Thoracic aorta (tissue), 2 donors: ENCODE measurements at regions not wholly inside any gene's neighbourhood (a gene's known extent, or its start where the extent isn't known, plus 50 kb on each side); places are given as distances from the start of the nearest gene placed in this dataset.

Experiments
- ATAC-seq: fragments of 150-250 bp; one replicate; pipeline ENCODE4 v1.8.0; 2017; ENCODE audit warnings: low read depth; ENCODE audit not compliant: insufficient number of reproducible peaks, low FRiP score
- DNase-seq: peaks from one replicate; pipeline ENCODE4 v3.0.0-alpha.2; 2020; ENCODE audit warnings: low spot score
- H3K27ac ChIP-seq, 2 donors: fragments of 200-600 bp; sonication (generic); 1 replicate in 1 of 2; 2 replicates in 1 of 2; pipeline ENCODE4 v1.5.1; 2016; ENCODE audit warnings: mild to moderate bottlenecking in 2 of 2, moderate library complexity in 2 of 2
- H3K27me3 ChIP-seq: fragments of 200-600 bp; sonication (generic); replicated peaks from 2 replicates; pipeline ENCODE4 v1.6.0; 2016; ENCODE audit warnings: mild to moderate bottlenecking; ENCODE audit not compliant: insufficient read depth
- H3K36me3 ChIP-seq: fragments of 200-600 bp; sonication (generic); one replicate; pipeline ENCODE4 v1.5.1; 2016
- H3K4me1 ChIP-seq, 2 donors: fragments of 200-600 bp; sonication (generic); 1 replicate in 1 of 2; 2 replicates in 1 of 2; pipeline versions ENCODE4 v1.5.1 to v1.6.0; 2016; ENCODE audit warnings: low read depth in 2 of 2, mild to moderate bottlenecking in 1 of 2; ENCODE audit not compliant: control insufficient read depth in 1 of 2
- H3K4me3 ChIP-seq: fragments of 200-600 bp; sonication (generic); 2 replicates; pipeline ENCODE4 v1.5.1; 2016; ENCODE audit warnings: mild to moderate bottlenecking
- H3K9me3 ChIP-seq: fragments of 200-600 bp; sonication (generic); 2 replicates; pipeline ENCODE4 v1.5.1; 2016
- CTCF ChIP-seq: fragments of 200-600 bp; sonication (generic); IDR thresholded peaks from one replicate; pipeline ENCODE4 v1.5.1; 2019; ENCODE audit warnings: antibody characterized with exemption

- Histone ChIP-seq H3K36me3 (no peaks in the 10 kb centered on the region), H3K4me3 (no peak overlapping the region), H3K27me3 (no peaks in the 10 kb centered on the region), H3K27ac (no peak overlapping the region), H3K4me1 (no peaks in the 10 kb centered on the region), H3K9me3 (no peaks in the 10 kb centered on the region)
- ATAC-seq (no peak), DNase-seq (no peak)
- no peak for TF ChIP-seq CTCF
These were observed 684.0 kb upstream of the ACO1 start for GRCh38 chr9:31700252-31701045.

GRCh38 chr9:31702957-31703356 is 681.5 kb upstream of the ACO1 start:
- no peaks in the 10 kb centered on the region for H3K9me3 ChIP-seq
- H3K36me3 ChIP-seq = no peaks in the 10 kb centered on the region
- H3K27me3 ChIP-seq = no peaks in the 10 kb centered on the region
- no peaks in the 10 kb centered on the region for H3K4me1 ChIP-seq
- no peak for ATAC-seq
- H3K27ac ChIP-seq = no peak overlapping the region
- TF ChIP-seq CTCF = no peak
- DNase-seq = no peak
- H3K4me3 ChIP-seq = no peak overlapping the region

- Histone ChIP-seq H3K9me3 (no peaks in the 10 kb centered on the region), H3K27me3 (no peaks in the 10 kb centered on the region), H3K4me1 (no peaks in the 10 kb centered on the region), H3K27ac (no peak overlapping the region), H3K36me3 (no peaks in the 10 kb centered on the region), H3K4me3 (no peak overlapping the region)
- no peak for TF ChIP-seq CTCF
- ATAC-seq = no peak
- no peak for DNase-seq
These were observed 669.2 kb upstream of the ACO1 start for GRCh38 chr9:31715250-31715649.

- Histone ChIP-seq H3K9me3 (no peaks in the 10 kb centered on the region), H3K36me3 (no peaks in the 10 kb centered on the region), H3K27me3 (no peaks in the 10 kb centered on the region), H3K4me3 (no peak overlapping the region), H3K4me1 (no peaks in the 10 kb centered on the region), H3K27ac (no peak overlapping the region)
- no peak for TF ChIP-seq CTCF
- DNase-seq (no peak), ATAC-seq (no peak)
These were observed 665.2 kb upstream of the ACO1 start for GRCh38 chr9:31719262-31719661.

GRCh38 chr9:31730398-31730797 is 654.0 kb upstream of the ACO1 start:
- no peaks in the 10 kb centered on the region for H3K4me1 ChIP-seq
- no peaks in the 10 kb centered on the region for H3K36me3 ChIP-seq
- no peak for ATAC-seq
- H3K9me3 ChIP-seq = no peaks in the 10 kb centered on the region
- H3K4me3 ChIP-seq = no peak overlapping the region
- no peak overlapping the region for H3K27ac ChIP-seq
- TF ChIP-seq CTCF = no peak
- DNase-seq = no peak
- no peaks in the 10 kb centered on the region for H3K27me3 ChIP-seq
